GM21825 (cell line): ENCODE measurements at regions not wholly inside any gene's neighbourhood (a gene's known extent, or its start where the extent isn't known, plus 50 kb on each side); places are given as distances from the start of the nearest gene placed in this dataset.
"Not testable (repeated sequence)": the region's sequence is repeated elsewhere in the genome, so short reads cannot be mapped to it uniquely, and the experiment has no call there.

Experiments used
- ATAC-seq: cut with Tn5 transposase; IDR thresholded peaks from one replicate; pipeline ENCODE4 v1.9.1; 2021; ENCODE audit warnings: mild to moderate bottlenecking, moderate library complexity; ENCODE audit not compliant: unreplicated experiment

DNA sequence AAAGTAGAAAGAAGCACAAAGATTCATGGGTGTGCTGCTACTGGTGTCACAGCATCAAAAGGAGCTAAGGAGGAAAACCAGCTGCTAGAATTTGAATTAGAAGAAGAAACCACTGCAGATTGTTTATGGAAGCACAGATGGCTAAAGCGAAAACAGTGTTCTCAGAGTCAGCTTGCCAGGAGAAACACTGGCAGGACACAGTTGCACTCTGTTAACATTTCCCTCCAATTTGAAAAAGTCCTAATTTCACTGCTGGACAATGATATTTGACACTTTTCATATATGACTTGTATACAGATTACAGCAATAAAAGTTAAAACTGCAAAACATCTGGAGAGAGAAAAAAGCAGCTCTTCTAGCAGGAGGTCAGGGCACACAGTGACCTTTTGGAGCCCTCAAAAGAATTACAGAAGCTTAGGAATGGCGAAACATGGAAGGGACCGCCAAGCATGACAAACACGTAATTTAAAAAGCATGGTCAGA, 314.5 kb downstream of the COL12A1 start:
- ATAC-seq = no peak

- ATAC-seq = no peak
These were observed 316.2 kb downstream of the COL12A1 start for GRCh38 chr6:74889635-74890034.

- not testable (repeated sequence) for ATAC-seq
These were observed 317.1 kb downstream of the COL12A1 start for GRCh38 chr6:74888741-74889140.

GRCh38 chr6:74879976-74880375, 325.9 kb downstream of the COL12A1 start:
- no peak for ATAC-seq

GRCh38 chr6:74879234-74879633, 326.6 kb downstream of the COL12A1 start:
- no peak for ATAC-seq

- no peak for ATAC-seq
These were observed 330.7 kb downstream of the COL12A1 start for GRCh38 chr6:74875193-74875592.

DNA sequence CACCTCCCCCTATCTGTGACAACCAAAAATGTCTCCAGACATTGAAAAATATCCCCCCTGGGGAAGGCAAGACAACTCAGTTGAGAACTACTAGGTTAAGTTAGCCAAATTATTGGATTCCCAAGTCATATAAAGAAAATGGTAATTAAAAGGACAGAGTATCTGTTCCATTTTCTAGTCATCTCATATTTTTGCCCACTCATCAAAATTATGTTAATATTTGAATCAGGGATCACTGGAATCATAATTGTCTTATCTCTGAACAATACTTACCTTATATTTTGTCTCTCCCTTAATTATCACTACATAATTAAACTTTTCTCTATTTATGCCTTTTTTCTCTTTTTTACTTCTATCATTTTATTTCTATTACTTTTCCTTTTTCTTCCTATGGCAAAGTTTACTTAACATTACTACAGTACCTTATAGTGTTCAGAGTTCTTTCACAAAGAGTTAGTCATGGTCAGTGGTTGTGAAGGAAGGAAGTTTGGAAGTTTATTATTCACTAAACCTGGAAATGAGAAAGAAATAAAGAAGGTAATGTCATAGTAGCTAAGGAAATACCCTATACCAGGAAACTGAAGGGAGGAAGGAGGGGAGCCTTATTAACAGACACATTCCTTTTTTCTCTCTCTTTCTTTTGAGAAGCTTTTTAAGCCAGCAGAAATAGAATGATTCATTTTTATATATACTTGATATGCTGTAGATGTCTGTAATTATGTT, 332.9 kb downstream of the COL12A1 start:
- no peak for ATAC-seq

GRCh38 chr6:74871757-74872156, 334.1 kb downstream of the COL12A1 start:
- no peak for ATAC-seq

GRCh38 chr6:74870403-74870802, 335.4 kb downstream of the COL12A1 start:
- no peak for ATAC-seq

GRCh38 chr6:74867291-74867690, 338.6 kb downstream of the COL12A1 start:
- ATAC-seq = no peak

DNA sequence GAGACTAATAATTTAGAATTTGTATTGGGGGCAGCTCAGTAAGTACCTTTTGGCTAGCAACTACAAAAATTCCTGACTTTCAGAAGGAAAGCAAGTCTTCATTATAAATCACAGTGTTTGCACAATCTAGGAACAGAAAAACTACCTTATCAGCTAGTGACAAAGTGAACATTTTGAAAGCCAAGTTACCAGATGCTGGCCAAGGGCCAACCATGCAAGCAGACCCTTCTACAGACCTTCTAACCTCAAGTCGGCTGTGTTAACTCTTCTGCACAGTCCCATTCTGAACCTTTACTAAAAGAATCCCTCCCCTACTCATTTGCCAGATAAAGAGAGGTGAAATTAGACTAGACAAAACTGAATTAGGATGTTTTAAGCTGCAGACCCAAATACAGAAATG, 341.9 kb downstream of the COL12A1 start:
- no peak for ATAC-seq

DNA sequence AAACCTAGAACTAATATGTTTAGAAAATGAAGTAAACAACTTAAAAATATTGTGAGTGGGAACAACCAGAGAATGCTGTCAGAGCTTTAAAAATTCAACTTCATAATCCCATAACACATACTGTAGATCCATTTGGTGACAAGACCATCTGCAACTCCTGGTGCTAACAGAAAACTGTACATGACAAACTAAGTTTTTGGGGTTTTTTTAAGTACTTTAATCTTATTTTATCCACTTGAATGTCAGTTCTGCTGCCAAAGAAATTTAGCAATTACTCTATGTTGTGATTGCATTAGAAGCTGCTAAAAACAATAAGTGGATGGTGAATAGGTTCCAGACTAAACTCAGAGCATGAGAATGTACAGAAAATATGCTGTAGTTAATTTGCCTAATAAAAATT, 345.4 kb downstream of the COL12A1 start:
- no peak for ATAC-seq

GRCh38 chr6:74857157-74857556, 348.7 kb downstream of the COL12A1 start:
- ATAC-seq = no peak

DNA sequence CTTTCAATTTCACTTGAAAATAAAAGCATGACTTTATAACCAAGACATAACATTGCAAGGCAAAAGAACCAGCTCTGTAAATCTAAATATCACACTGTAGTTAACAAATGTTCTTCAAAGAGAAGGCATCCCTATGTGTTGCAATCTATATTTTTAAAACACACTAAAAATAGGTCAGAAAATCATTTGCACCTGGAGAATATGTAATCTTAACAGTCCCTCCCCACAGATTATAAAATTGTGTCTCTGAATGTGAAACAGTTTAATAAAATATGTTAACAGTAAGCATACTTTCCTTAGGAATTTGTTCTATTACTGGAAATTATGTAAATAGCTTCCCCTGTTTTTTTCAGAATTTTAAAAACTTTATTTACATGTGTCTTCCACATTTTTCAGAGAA, 351.9 kb downstream of the COL12A1 start:
- no peak for ATAC-seq

DNA sequence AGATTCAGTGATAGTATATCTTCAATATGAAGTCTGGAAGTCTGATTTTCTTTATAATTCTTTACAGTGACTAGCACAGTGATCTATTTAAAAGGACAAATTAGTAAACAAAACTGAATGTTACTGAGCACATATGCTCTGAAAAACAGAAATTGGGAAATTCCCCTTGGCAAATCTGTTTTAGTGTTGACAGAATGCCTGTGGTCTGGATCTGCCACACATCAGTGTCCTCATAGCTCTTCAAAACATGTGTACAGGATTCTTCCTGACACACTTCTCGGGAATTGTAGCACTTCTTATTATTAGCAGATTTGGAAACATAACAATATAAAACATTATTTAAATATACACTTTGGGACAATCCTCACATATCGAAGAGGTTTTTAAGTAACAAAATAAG, 354.3 kb downstream of the COL12A1 start:
- no peak for ATAC-seq

GRCh38 chr6:74840953-74841352, 364.9 kb downstream of the COL12A1 start:
- no peak for ATAC-seq

GRCh38 chr6:74834967-74835366, 370.9 kb downstream of the COL12A1 start:
- no peak for ATAC-seq

DNA sequence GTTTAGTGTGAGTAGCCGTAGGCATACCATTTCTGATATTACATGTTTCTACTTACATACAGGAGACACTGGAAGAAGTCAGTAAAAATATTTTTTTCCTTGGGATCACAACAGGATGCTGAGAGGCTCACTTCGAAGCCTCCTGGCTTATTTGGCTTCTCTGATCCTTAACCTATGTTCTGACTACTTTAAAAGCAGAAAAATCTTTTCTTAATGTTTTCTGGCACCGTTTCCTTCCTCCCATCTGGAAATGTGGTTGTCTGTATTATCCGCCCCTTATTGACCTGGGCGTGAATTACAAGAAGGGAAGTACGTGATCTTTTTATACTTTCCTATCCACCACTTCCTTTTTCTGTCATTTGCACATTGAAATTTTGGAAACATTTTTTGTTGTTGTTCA, 379.6 kb downstream of the COL12A1 start:
- ATAC-seq = no peak

DNA sequence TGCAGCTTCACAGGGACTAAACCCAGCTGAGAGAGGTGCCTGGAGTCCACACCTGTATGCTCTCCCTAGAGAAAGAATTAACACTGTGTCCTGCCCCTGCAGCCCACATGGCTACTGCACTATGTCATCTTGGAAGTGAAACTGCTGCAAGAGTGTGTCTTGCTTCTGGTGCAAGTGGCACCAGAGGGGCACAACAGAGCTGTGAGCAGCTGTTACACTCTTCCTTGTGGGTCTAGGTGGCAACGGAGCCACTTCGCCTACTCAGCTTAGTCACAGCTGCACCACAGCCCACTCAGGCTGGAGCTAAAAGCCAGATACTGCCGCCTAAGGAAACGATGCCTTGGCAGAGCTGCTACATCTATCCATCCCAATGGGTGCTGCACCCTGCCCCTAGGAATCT, 391.4 kb downstream of the COL12A1 start:
- ATAC-seq = no peak

- ATAC-seq = no peak
These were observed 398.2 kb downstream of the COL12A1 start for GRCh38 chr6:74807674-74808073.

GRCh38 chr6:74805916-74806696, 399.7 kb downstream of the COL12A1 start:
- no peak for ATAC-seq

DNA sequence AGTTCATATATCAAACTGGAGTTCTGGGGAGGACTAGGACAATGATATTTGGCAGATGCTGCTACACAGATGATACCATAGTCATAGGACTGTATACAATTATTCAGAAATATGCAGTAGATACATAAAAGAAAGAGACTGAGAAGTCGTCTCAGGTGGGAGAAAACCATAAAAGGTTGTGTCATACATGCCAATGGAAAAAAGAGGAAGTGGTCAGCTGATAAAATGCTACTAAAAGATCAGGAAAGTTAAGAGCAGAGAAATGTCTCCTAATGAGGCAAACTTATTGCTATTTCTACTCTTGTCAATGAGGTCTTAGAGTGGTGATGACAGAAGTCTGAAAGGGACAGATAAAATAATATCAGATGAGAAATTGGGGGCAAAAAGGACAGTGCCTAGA, 407.6 kb downstream of the COL12A1 start:
- ATAC-seq = no peak
